NCI-H2029 (cell line): ENCODE measurements at regions not wholly inside any gene's neighbourhood (a gene's known extent, or its start where the extent isn't known, plus 50 kb on each side); places are given as distances from the start of the nearest gene placed in this dataset.
"Not testable (repeated sequence)": the region's sequence is repeated elsewhere in the genome, so short reads cannot be mapped to it uniquely, and the experiment has no call there.

Experiments
- DNase-seq: peaks from one replicate; lab custom pipeline; 2025; lab: John Stamatoyannopoulos, UW

DNA sequence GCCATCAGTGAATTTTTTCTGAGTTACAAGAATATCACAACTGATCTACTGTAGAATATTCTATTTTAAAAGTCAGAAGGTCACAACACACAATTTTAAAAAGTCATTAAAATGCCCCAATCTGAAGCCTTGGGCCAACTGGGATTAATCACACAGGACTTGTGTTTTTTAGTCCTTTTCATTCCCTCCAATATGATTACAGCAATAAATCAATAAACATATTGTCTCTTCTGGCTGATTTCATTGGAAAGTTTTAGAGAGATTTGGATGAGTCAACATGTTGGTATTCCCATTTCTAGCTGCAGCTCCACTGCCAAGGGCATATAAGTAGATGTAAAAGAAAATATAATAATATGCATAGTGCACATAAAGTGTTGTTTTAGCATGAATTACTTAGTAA is 85.8 kb downstream of the NIBAN1 start:
- DNase-seq = no peak

DNA sequence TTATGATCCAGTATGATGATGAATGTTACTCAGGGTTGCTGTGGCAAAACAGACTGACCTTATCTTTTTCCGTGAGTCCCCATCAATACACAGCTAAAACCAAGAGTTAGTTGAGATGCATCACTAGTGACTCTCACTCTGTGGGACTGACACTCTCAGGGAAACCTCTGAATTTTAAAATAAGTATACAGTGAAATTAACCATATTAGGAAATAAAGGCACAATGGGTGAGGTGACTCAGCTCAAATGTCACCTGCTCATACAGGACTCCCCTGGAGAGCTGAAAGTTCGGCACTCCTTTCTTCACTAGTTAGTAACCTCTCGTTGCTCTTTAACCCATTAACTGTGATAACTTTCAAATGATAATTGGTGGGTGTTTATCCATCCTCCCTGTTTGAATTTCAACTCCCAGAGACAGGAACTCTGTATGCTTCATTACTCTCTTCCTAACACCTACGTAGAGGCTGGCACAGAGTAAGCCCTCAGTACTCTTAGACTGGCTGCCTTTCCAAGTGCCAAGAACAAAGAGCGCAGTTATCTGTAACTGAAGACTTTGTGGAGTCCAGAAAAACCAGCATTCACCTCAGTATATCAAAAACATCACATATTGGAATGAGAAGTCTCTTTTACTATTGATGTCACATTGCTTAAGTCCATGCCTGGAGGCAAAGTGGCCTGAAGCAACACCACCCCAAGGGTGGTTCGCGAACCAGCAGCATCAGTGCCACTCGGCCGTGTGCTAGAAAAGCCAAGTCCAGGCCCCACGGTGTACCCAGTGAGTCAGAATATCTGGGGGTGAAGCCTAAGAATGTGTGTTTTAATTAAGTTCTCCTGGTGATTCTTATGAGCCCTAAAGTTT is 91.1 kb downstream of the NIBAN1 start:
- no peak for DNase-seq

DNA sequence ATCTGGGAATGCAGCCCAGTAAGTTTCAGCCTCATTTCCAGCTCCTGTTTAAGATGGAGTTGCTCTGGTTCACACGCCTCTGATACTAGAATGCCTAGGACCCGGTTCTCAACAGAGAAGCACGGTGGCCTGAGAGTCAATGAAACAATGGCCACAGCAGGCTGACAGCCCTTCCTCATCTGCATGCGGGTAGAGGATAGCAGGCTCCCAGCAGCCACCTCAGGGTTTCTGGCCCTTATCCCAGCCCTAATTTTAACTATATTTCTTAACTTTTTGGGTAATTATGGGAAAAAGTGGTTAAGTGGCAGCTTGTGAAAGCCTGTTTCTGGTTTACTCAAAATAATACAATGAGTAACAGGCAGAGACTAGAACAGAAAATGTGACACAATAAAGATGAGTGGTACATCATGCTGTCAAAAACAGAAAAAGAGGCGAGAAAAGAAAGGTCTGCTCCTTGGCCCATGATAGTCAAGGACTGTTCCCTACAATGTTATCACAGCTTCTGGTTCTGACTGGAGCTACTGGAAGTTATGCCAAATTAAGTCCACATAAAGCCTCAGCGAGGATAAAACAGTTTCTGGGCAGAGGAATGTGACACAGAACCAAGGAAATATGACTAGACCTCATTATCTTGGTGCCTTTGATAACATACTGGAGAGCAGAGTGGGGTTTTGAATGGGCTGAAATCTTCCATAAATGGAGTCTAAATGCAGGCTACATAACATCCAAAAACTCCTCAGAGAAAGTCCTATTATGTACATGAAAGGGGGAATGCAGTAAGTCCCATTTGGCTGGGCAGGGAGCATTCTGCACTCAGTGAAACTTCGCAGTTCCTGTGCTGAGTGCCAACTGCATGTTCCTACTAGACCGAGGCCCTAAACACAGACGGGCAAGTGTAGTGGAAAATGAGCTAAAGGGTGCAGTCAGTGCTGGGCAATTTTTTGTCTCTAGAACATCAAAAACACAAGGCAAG is 92.1 kb downstream of the NIBAN1 start:
- DNase-seq = no peak

DNA sequence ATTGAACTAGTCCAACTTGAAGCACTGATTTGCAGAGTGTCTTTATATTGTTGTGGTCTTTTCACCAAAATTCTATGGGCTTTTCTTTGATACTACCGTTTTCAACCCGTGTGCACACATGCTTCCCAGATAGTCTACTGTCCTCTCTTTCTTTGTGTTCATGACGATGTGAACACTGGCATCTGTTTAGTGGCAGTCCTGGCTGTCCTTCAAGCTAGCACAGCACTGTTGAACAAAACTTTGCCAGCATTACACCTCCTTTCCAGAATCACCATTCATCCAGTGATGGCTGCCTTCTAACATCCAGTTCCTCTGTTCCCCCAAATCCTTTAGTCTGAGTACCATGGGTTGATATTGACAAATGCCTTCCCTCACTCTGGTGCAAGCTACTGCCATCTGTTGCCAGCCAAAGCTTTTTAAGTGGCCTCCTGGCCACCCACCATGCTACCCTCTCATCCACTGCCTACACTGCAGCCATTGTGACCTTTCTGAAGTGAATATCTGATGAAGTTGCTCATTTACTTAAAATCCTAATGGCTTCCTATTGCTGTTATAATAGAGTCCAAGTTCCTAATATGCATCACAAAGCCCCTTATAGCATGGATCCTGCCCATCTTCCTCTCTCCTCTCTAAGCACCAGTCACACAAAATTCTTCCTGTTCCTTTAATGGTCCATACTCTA is 94.3 kb downstream of the NIBAN1 start:
- DNase-seq = no peak

DNA sequence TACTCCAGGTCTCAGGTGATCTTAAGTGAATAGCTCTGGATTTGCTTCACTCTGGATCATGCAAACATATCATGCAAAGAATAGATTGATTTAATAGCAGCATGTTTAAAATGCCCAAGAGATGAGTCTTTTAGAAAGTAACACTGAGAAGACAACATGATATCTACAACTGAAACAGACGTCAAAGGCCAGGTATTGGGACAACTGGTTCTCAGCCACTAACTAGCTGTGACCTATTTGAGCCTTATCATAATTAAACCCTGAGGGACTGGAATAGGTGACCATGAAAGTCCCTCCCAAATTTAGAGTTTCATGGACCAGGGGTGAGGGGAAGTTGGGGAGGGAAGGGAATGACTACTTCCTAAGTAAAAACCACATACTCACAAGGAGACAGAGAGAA is 95.7 kb downstream of the NIBAN1 start:
- DNase-seq = no peak

DNA sequence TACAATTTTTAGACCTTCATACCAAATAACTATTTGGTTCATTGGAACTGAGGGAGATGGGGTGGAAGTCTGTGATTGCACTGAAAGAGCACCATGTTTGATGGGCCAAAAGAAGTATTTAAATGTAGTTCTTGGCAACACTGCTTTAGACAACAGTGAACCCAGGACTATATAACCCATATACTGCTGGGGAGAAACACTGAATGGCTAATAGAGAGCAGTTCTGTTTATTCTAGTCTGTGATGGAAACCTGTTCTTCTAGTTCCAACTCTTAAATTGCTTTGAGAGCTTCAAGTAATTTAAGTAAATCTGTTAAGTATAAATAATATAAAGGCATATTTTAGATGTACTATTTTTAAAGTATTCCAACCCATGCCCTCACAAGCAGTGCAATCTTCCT is 96.3 kb downstream of the NIBAN1 start:
- DNase-seq = no peak

DNA sequence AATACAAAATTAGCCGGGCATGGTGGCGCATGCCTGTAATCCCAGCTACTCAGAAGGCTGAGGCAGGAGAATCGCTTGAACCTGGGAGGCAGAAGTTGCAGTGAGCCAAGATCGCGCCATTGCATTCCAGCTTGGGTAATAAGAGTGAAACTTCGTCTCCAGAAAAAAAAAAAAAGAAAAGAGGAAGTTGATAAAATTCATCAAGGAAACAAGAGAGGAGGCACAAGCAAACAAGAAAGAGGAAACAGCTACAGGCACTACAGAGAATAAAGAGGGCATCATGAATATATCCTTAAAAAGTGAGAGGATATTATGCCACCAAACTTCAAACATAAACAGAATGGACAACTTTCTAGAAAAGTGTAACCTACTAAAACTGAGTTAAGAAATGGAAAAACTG is 98.3 kb downstream of the NIBAN1 start:
- not testable (repeated sequence) for DNase-seq

DNA sequence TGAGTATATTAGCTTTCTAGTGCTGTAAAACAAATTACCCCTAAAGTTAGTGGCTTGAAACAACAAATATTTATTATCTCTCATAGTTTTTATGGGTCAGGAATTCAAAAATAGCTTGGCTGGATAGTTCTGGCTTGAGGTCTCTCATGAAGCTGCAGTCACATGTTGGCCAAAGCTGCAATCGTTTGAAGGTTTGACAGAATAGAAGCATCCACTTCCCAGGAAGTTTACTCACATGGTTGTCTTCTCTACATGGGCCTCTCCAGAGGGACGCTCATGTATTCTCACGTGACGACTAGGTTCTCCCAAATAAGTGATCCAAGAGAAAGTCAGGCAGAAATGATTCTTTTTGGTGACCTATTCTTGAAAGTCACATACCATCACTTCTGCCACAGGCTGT is 99.1 kb downstream of the NIBAN1 start:
- DNase-seq = no peak

DNA sequence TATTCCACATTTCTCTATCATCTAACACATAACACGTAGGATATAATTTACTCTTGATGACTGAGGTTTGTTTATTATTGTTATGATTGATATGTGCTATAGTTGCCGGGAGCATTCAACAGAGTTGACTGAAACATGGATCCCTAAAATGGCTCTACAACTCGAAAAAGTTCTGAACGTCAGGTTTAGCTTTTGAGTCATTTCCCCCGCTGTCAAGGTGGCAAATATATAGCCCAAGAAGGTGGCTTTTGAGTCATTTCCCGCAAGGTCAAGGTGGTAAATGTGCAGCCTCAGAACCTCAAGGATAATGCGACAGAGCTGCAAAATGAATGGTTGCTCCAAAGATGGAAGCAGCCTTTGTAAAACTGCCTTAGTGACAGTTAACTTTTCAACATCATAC is 104.0 kb downstream of the NIBAN1 start:
- no peak for DNase-seq

DNA sequence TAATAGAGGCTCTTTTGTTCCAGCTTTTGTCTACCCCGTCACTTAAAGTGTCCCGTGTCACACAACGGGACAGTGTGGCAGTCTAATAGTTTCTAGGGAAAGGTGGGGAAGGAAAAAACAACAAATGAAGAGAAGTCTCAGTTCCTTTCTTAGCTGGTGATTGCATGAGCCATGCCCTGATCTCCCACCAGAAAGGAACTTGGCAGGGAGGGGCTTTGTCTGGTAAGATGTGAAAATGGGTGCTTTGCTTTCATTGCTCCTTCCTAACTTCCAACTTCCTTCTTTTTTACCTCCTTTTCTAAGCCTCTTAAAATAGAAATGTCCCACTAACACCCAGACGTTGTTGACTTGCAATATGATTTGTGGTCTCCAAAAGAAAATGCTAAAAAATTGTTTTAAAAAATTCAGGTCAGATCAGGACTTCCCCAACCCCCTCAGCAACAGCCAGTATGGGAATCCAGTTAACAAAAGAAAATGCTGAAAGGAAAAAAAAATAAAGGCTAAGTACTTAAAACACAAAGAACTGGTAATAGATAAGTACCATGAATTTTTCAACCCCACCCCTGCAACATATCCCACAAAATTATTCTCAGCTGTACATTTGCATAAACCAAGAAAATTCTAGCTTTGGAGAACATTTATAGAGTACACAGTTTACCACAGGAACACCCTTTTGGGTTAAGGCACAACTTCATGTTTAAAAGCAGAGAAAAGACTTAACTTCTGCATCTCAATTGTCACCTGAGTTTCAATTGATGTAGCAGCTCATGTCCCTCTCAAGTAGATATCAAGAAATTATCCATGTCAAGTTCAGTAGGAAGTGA is 106.2 kb downstream of the NIBAN1 start:
- DNase-seq = no peak

DNA sequence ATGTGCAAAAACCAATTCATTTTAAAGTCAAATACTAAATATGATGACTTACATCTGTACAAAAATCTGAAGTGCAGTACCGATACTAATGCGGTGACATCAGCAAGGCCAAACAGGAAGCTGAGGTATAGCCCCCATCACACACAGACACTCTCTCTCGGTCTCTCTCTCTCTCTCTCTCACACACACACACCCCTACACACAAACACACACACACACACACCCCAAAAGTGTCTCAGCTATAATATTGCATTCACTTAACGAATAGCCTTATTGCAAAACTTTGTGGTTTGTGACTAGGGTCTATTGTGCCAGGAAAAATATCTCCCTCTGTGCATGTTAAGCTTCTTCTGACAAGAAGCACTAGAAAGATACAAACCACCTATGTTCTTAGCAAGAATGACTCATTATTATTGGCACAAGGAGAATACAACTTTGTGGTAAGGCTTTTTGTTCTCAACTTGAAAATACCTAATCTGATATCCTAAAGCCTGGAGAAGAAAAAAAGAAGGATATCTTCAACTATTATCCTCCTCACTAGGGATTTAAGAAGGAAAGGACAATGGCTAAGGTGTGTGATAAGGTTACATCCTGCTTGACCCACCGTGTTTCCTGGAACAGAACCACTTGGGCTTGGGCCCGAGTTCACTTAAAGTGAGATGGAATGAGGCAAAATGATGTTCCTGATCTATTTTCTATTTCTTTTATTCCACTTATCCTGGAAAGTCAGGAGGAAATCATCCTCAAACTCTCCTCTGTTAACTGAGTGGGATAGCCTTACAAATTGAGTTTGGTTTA is 107.1 kb downstream of the NIBAN1 start:
- no peak for DNase-seq

DNA sequence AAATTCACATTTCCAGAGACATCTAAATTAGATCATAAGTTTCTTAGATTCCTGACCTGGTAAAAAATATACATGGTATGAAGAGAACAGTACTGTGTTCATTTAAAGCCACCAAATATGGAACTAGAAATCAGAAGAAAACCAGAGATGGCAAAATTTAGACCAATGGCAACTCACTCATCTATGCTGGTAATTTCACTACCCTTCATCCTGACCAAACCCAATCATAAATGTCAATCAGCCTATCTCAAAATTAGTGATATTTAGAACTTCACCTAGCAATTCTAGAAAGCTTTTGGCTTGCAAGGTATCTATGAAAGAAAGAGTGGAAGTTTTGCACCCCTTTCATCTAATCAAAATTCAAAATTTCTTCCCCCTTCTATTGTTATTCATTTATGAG is 107.7 kb downstream of the NIBAN1 start:
- DNase-seq = no peak

DNA sequence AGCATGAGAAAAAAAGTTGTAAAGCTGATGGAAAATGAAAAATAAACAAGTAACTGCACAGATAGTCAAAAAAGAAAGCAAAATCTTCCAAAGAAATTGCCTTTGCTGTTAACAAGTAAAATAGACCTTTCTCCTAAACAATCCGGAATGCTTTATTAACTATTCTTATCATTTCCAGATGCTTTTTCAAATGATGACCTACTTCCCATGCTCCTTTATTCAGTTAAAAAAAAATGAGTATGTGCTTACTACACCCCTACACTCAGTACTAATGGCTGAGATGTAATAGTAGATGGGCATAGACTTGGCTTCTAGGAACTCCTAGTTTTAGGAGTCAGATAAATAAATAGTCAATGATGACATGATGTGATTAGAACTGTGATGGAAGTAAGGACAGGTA is 108.5 kb downstream of the NIBAN1 start:
- no peak for DNase-seq

DNA sequence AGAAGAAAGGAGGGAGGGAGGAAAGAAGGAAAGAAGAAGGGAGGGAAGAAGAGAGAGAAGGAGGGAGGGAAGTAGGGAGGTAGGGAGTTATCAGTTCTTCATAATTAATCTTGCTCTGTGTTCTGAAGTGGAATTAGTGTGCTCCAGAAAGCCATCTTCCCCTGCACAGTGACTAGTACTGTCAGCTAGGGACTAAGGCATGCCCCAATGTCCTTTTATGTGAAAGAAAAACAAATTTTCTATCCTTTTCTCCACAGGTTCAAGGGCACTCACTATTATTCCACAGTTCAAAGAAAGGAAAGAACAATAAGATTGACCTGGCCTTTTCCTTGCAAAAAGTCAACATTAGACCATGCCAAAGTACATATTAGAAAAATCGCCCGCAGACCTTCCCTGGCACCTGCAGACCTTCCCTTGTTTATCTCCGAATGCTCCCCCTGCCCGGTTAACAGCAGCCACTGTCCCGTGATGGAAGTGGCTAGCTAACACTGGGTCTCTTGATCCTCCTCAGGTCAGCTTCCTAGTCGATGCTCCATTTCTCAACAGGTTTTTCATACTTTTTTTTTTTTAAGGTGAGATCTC is 107.2 kb upstream of the EDEM3 start:
- peak; percentile 4 for DNase-seq

DNA sequence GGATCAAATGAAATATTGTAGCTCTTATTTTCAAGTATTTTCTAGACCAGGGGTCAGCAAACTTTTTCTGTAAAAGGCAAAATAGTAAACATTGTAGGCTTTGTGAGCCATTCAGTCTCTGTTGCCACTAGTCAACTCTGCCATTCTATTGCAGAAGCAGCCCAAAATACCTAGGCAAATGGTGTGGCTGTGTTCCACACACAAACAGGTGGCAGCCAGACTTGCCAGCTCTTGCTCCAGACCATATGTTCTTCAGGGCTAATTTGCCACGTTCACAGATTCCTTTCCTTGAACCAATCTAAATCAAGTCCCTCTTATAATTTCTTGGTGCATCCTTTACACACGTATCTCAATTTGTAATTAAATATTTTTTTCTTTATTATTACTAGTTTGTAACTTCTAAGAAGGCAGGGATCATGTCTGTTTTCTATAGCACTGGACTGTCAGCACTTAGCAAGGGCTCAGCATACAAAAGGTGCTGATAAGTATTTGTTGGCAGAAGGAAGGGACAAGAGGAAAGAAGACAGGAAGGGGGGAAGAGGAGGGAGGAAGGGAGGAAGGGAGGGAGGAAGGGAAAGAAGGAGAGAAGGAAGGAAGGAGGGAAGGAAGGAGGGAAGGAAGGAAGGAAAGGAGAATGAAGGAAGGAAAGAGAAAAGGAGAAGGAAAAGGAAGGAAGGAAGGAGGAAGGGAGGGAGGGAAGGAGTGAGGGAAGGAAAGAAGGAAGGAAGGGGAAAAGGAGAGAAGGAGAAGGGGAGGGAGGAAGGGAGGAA is 106.5 kb upstream of the EDEM3 start:
- DNase-seq = no peak

DNA sequence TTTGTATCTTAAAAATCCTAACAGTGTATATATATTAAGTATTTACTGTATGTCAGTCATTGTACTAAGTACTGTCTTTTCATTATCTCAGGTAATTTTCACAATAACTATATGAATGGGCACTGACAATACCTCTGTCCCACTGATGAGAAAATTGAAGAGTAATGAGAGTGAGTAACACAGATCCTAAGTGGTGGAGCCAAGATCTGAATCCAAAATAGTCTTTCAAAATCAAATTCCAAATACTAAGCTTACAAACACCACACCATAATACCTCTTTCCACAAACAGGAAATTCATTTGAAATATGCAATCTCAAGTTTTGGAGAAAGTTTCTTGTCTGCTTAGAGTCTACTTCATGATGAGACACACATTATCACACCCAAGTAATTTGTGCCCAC is 105.9 kb upstream of the EDEM3 start:
- DNase-seq = no peak

DNA sequence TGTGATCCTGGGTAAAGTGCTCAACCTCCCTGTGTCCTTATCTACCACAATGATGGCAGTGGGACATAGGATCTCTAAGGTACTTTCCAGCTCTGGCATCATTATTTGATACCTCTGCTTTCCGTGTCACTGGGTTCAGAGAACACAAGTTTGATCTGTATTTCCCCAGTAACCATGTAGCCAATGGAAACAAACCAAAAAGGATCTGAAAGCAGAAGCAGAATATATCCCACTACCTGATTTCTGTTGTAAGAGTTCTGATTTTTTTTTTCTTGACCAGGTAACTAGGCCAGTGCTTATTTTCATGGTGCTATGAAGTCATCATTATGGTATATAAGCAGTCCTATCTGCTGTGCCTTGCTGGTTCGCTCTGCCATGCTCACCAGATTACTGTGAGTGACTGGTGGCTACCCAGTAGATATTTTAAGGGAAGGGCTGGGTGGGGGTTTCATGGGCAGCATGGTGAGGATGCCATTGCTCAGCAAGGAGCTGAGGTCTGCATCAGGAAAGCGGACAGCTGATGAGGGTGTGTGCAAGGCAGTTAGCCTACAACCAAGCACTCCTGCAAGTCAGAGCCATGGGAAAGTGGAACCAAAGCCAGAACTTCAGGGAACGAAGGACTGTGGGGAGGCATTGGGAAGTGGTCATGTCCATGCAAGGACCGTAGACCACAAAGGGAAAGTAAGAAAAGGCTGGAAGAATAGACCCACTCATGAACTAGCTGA is 104.9 kb upstream of the EDEM3 start:
- no peak for DNase-seq

DNA sequence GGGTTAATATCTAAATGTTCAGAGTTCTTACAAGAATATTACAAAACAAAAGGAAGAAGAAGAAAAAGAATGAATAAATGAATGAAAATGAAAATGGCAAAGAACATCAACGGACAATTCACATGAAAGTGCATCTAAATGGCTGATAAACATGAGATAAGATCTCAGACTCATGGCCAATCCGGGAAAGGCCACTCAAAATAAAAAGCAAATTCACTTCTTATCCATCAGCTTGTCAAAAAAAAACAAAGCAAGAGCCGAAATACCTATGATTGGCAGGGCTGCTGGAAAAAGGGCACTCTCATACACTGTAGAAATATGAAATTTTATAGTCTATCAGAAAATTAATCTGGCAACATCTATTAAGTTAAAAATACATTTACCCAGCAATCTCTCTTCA is 103.6 kb upstream of the EDEM3 start:
- DNase-seq = no peak
